ENCODE measurements at regions not wholly inside any gene's neighbourhood (a gene's known extent, or its start where the extent isn't known, plus 50 kb on each side); places are given as distances from the start of the nearest gene placed in this dataset.
"Not testable (repeated sequence)": the region's sequence is repeated elsewhere in the genome, so short reads cannot be mapped to it uniquely, and the experiment has no call there.

DNA sequence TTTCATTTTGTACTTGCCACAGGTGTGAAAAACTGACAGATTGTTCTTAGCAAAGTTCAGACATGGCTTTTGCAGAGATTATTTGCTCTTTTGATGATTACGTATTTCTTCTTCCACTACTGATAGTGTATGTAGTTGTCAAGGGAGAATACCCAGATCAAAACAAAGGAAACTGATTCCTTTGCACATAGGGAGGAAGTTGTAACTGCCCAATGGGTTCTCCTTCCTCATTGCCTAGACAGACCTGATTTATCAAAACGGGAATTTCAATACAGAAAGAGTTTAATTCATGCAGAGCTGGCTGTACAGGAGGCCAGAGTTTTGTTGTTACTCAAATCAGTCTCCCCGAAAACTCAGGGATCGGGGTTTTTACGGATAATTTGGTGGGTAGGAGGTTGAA, 214.7 kb downstream of the BCAS1 start:
- TF ChIP-seq SP1 (IDR thresholded peaks at IDR 0.05) (no peak), NFRKB (IDR thresholded peaks at IDR 0.05) (no peak), BHLHE40 (IDR thresholded peaks at IDR 0.05; ENCODE audit: borderline replicate concordance) (no peak), SUZ12 (IDR thresholded peaks at IDR 0.05) (no peak), FOXK2 (IDR thresholded peaks at IDR 0.05) (no peak), ZNF384 (IDR thresholded peaks at IDR 0.05) (no peak)
- POLR2A ChIA-PET = no interaction called here
- CTCF ChIA-PET = no interaction called here
- no peak for DNase-seq (ENCODE audit: extremely low spot score)

DNA sequence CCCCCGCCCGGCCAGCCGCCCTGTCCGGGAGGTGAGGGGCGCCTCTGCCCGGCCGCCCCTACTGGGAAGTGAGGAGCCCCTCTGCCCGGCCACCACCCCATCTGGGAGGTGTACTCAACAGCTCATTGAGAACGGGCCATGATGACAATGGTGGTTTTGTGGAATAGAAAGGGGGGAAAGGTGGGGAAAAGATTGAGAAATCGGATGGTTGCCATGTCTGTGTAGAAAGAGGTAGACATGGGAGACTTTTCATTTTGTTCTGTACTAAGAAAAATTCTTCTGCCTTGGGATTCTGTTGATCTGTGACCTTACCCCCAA, 215.8 kb downstream of the BCAS1 start:
- CTCF ChIA-PET; DNase-seq (ENCODE audit: extremely low spot score); POLR2A ChIA-PET: not testable (repeated sequence)

DNA sequence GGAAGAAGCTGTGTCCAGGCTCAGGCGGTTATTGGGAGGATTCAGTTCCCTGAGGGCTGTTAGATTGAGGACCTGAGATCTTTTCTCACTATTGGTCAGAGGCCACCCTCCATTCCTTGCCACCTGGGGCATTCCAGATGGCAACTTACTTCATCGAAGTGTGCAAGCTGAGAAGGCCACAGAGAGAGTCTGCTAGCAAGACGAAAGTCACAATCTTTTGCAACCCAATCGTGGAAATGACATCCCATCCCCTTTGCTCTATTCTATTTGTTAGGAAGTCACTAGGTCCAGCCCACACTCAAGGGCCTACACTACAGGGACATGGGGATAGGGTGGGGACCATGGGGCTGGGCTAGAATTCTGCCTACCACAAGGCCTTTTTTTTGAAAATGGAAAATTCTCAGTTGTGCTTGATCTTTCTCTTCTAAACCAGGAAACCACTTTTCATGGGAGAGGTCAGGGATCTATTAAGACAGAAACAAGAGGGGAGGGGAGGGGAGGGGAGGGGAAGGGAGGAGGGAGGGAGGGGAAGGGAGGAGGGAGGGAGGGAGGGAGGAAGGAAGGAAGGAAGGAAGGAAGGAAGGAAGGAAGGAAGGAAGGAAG, 217.2 kb downstream of the BCAS1 start:
- DNase-seq (ENCODE audit: extremely low spot score) = no peak
- POLR2A ChIA-PET = no interaction called here
- CTCF ChIA-PET = no interaction called here
- TF ChIP-seq FOXA1 (IDR thresholded peaks at IDR 0.05) = no peak
- no peak for TF ChIP-seq NFRKB (IDR thresholded peaks at IDR 0.05)
- TF ChIP-seq HDGF (IDR thresholded peaks at IDR 0.05; ENCODE audit: borderline replicate concordance) = no peak
- TF ChIP-seq TARDBP (IDR thresholded peaks at IDR 0.05) = no peak
- no peak for TF ChIP-seq L3MBTL2 (conservative IDR thresholded peaks at IDR 0.05)
- no peak for TF ChIP-seq FOXM1 (IDR thresholded peaks at IDR 0.05; ENCODE audit: borderline replicate concordance)
- TF ChIP-seq CTBP1 (IDR thresholded peaks at IDR 0.05; ENCODE audit: borderline replicate concordance) = no peak
- no peak for TF ChIP-seq LEF1 (IDR thresholded peaks at IDR 0.05; ENCODE audit: borderline replicate concordance)
- TF ChIP-seq, protein P1, sequence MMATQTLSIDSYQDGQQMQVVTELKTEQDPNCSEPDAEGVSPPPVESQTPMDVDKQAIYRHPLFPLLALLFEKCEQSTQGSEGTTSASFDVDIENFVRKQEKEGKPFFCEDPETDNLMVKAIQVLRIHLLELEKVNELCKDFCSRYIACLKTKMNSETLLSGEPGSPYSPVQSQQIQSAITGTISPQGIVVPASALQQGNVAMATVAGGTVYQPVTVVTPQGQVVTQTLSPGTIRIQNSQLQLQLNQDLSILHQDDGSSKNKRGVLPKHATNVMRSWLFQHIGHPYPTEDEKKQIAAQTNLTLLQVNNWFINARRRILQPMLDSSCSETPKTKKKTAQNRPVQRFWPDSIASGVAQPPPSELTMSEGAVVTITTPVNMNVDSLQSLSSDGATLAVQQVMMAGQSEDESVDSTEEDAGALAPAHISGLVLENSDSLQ (IDR thresholded peaks at IDR 0.05) = no peak

DNA sequence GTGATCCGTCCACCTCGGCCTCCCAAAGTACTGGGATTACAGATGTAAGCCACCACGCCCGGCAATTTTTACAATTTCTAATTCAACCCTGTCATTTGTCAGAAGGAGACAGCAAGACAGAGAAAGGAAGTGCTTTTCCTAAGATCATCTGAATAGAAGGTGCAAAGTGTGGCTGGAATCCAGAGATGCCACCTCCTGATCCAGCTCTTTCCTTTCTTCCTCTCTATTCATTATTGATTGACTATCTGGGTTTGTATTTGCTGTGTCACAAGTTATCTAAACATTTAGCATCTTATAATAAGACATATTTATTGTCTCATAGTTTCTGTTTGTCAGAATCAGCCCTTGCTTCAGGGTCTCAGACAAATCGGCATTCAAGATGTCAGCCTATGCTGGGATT, 217.7 kb downstream of the BCAS1 start:
- ChIA-PET CTCF (no interaction called here), POLR2A (no interaction called here)
- DNase-seq (ENCODE audit: extremely low spot score) = no peak
- TF ChIP-seq, protein P1 (IDR thresholded peaks at IDR 0.05) = no peak
- no peak for TF ChIP-seq NFRKB (IDR thresholded peaks at IDR 0.05)

DNA sequence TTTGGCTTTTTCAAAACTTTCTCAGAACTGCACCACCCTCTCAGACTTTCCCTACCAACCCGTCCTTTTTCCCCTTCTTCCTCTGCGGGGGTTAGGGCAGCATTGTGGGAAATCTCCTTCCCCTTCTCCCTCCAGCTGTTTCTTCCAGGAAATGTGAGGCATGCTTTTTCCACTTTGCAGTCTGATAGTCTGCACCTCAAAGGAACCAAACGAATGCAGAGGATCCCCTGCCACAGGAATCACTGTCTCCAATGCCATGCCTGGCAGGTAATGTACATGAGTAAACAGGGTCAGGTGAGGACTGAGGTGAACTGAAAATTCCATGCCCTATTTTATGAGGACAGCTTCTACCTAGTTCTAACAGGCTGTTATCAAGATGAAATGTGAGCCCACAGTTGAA, 218.4 kb downstream of the BCAS1 start:
- CTCF ChIA-PET = no interaction called here
- POLR2A ChIA-PET = no interaction called here

DNA sequence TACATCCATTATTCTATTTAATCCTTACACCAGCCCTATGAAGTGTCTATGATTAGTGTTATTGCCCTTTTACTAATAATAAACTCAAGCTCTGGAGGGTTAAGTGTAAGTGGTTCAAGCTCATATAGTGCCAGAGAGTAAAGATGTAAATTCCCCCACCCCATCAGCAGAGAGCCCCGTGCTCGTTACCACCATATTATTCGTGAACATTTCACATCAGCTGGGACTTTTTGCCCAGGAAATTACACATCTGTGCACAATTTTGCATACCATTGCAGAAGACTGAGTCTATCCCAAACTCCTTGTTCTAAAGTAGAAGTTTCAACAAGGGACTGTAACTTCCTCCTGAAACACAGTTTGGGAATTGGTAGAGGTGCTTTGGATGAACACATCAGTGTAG, 220.1 kb downstream of the BCAS1 start:
- ChIA-PET POLR2A (no interaction called here), CTCF (no interaction called here)
- TF ChIP-seq, protein P1 (IDR thresholded peaks at IDR 0.05) = no peak
- TF ChIP-seq ZNF384 (IDR thresholded peaks at IDR 0.05) (no peak), FOXM1 (IDR thresholded peaks at IDR 0.05; ENCODE audit: borderline replicate concordance) (no peak), SP1 (IDR thresholded peaks at IDR 0.05) (no peak), NFRKB (IDR thresholded peaks at IDR 0.05) (no peak), FOXK2 (IDR thresholded peaks at IDR 0.05) (no peak), TARDBP (IDR thresholded peaks at IDR 0.05) (no peak), BHLHE40 (IDR thresholded peaks at IDR 0.05; ENCODE audit: borderline replicate concordance) (no peak), LEF1 (IDR thresholded peaks at IDR 0.05; ENCODE audit: borderline replicate concordance) (no peak), ELF4 (IDR thresholded peaks at IDR 0.05) (no peak), CTBP1 (IDR thresholded peaks at IDR 0.05; ENCODE audit: borderline replicate concordance) (no peak), FOXA1 (IDR thresholded peaks at IDR 0.05) (no peak), L3MBTL2 (conservative IDR thresholded peaks at IDR 0.05) (no peak), SUZ12 (IDR thresholded peaks at IDR 0.05) (no peak)
- no peak for DNase-seq (ENCODE audit: extremely low spot score)

More for the DNA sequence above, 218.4 kb downstream of the BCAS1 start:
- no peak for DNase-seq (ENCODE audit: extremely low spot score)
- TF ChIP-seq LEF1 (IDR thresholded peaks at IDR 0.05; ENCODE audit: borderline replicate concordance) = no peak
- TF ChIP-seq ELF4 (IDR thresholded peaks at IDR 0.05) = no peak
- no peak for TF ChIP-seq ZNF384 (IDR thresholded peaks at IDR 0.05)
- TF ChIP-seq FOXM1 (IDR thresholded peaks at IDR 0.05; ENCODE audit: borderline replicate concordance) = no peak
- no peak for TF ChIP-seq FOXA1 (IDR thresholded peaks at IDR 0.05)
- TF ChIP-seq BHLHE40 (IDR thresholded peaks at IDR 0.05; ENCODE audit: borderline replicate concordance) = no peak
- no peak for TF ChIP-seq L3MBTL2 (conservative IDR thresholded peaks at IDR 0.05)
- no peak for TF ChIP-seq HDGF (IDR thresholded peaks at IDR 0.05; ENCODE audit: borderline replicate concordance)
- no peak for TF ChIP-seq FOXK2 (IDR thresholded peaks at IDR 0.05)
- no peak for TF ChIP-seq SUZ12 (IDR thresholded peaks at IDR 0.05)
- TF ChIP-seq NFRKB (IDR thresholded peaks at IDR 0.05) = no peak
- TF ChIP-seq SP1 (IDR thresholded peaks at IDR 0.05) = no peak
- TF ChIP-seq CTBP1 (IDR thresholded peaks at IDR 0.05; ENCODE audit: borderline replicate concordance) = no peak
- TF ChIP-seq, protein P1 (IDR thresholded peaks at IDR 0.05) = no peak
- TF ChIP-seq ARNT (IDR thresholded peaks at IDR 0.05) = no peak
